ENCODE measurements at regions not wholly inside any gene's neighbourhood (a gene's known extent, or its start where the extent isn't known, plus 50 kb on each side); places are given as distances from the start of the nearest gene placed in this dataset.

DNA sequence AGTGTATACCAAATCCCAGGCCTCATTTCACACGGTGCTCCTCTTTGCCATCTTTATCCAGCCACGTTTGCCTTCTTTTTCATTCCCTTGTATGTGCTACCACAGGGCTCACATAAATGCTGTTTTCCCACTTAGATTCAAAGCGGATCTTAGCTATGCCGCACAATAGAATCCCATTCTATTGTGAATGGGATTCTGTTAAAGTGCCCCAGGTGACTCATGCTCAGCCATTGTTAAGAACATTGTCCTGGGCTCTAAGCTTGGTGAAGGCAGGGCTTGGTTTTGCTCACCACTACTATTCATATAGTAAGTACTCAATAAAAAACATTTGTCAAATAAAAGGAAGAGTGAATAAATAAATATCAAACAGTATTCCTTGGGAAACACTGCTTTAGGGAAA is 72.3 kb upstream of the PHYHIPL start:
- Histone ChIP-seq H3K9me3 (ENCODE audit: control insufficient read depth, insufficient read depth, low read length) (no peaks in the 10 kb centered on the region), H3K36me3 (ENCODE audit: control insufficient read depth, insufficient read depth, low read length) (no peaks in the 10 kb centered on the region), H3K27me3 (ENCODE audit: control insufficient read depth, insufficient read depth, low read length) (no peaks in the 10 kb centered on the region), H3K4me1 (ENCODE audit: control insufficient read depth, insufficient read depth, low read length) (no peaks in the 10 kb centered on the region), H3K9ac (ENCODE audit: low read depth, low read length) (no peak overlapping the region), H3K4me3 (ENCODE audit: low read depth, low read length) (no peak overlapping the region)

DNA sequence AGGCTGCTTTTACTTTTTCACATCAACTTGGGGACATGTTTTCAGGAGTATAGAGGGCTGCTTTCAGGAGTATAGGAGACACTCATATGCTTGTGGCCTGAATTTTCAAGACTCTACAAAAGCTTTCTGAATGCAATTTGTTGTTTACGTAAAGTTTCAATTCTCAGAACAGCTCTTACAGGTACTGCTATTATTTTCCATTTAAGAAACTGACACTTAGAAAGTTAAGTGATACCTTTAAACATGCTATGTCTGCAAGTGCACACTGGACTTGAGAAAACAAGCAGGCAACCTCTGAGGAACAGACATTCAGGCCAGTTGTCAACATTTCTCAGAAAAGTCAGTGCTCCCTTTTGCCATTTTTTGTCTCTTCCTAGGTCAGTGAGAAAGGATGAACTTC is 70.0 kb upstream of the PHYHIPL start:
- Histone ChIP-seq H3K9me3 (ENCODE audit: control insufficient read depth, insufficient read depth, low read length) (no peaks in the 10 kb centered on the region), H3K36me3 (ENCODE audit: control insufficient read depth, insufficient read depth, low read length) (no peaks in the 10 kb centered on the region), H3K27me3 (ENCODE audit: control insufficient read depth, insufficient read depth, low read length) (no peaks in the 10 kb centered on the region), H3K9ac (ENCODE audit: low read depth, low read length) (no peak overlapping the region), H3K4me1 (ENCODE audit: control insufficient read depth, insufficient read depth, low read length) (no peaks in the 10 kb centered on the region), H3K4me3 (ENCODE audit: low read depth, low read length) (no peak overlapping the region)

- H3K36me3 ChIP-seq (ENCODE audit: control insufficient read depth, insufficient read depth, low read length): no peaks in the 10 kb centered on the region
- H3K9me3 ChIP-seq (ENCODE audit: control insufficient read depth, insufficient read depth, low read length): no peaks in the 10 kb centered on the region
Measured at GRCh38 chr10:59107147-59107546, 69.3 kb upstream of the PHYHIPL start.

GRCh38 chr10:59108296-59108870 is 68.1 kb upstream of the PHYHIPL start:
- Histone ChIP-seq H3K4me1 (ENCODE audit: control insufficient read depth, insufficient read depth, low read length) (no peaks in the 10 kb centered on the region), H3K36me3 (ENCODE audit: control insufficient read depth, insufficient read depth, low read length) (no peaks in the 10 kb centered on the region), H3K4me3 (ENCODE audit: low read depth, low read length) (no peak overlapping the region), H3K9me3 (ENCODE audit: control insufficient read depth, insufficient read depth, low read length) (no peaks in the 10 kb centered on the region), H3K9ac (ENCODE audit: low read depth, low read length) (no peak overlapping the region), H3K27me3 (ENCODE audit: control insufficient read depth, insufficient read depth, low read length) (no peaks in the 10 kb centered on the region)

More at GRCh38 chr10:59107147-59107546, 69.3 kb upstream of the PHYHIPL start:
- H3K4me1 ChIP-seq (ENCODE audit: control insufficient read depth, insufficient read depth, low read length): no peaks in the 10 kb centered on the region
- H3K4me3 ChIP-seq (ENCODE audit: low read depth, low read length): no peak overlapping the region
- H3K27me3 ChIP-seq (ENCODE audit: control insufficient read depth, insufficient read depth, low read length): no peaks in the 10 kb centered on the region
- H3K9ac ChIP-seq (ENCODE audit: low read depth, low read length): no peak overlapping the region

DNA sequence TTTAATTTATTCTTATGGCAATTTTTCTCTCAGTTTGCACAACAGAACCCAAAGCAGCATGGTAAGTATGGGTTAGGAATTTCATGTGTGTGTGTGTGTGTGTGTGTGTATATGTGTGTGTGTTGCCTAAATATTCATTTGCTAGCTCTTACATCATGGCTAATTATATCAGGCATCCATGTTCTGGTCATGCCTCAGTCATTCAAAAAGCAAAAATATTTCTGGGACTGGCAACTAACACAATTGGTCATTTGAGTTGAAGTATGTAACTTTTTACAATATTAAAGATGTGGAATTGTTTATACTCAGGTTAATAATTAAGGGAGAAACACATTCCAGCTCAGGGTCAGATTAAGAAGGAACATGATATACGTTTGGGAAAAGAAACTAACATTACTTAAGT is 67.6 kb upstream of the PHYHIPL start:
- Histone ChIP-seq H3K27me3 (ENCODE audit: control insufficient read depth, insufficient read depth, low read length) (no peaks in the 10 kb centered on the region), H3K4me3 (ENCODE audit: low read depth, low read length) (no peak overlapping the region), H3K9ac (ENCODE audit: low read depth, low read length) (no peak overlapping the region), H3K4me1 (ENCODE audit: control insufficient read depth, insufficient read depth, low read length) (no peaks in the 10 kb centered on the region), H3K9me3 (ENCODE audit: control insufficient read depth, insufficient read depth, low read length) (no peaks in the 10 kb centered on the region), H3K36me3 (ENCODE audit: control insufficient read depth, insufficient read depth, low read length) (no peaks in the 10 kb centered on the region)

DNA sequence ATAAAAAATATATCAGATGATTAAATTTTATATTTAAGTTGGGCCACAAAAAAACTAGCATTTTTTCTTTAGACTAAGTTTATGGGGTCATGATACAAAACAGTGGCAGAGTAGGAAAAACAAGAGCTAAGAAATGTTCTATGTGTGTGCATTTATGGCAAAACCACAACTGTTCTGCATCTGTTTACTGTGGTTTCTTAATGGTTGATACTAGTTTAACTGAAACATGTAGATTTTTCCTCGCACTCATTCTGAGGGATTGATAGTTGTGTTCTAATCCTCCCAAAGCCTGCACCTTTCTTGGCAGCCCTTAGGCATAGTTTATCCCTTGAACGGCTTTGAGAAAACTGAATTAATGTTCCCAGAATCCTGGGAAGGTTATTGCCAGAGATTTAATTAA is 66.6 kb upstream of the PHYHIPL start:
- Histone ChIP-seq H3K9ac (ENCODE audit: low read depth, low read length) (no peak overlapping the region), H3K9me3 (ENCODE audit: control insufficient read depth, insufficient read depth, low read length) (no peaks in the 10 kb centered on the region), H3K4me3 (ENCODE audit: low read depth, low read length) (no peak overlapping the region), H3K27me3 (ENCODE audit: control insufficient read depth, insufficient read depth, low read length) (no peaks in the 10 kb centered on the region), H3K4me1 (ENCODE audit: control insufficient read depth, insufficient read depth, low read length) (no peaks in the 10 kb centered on the region), H3K36me3 (ENCODE audit: control insufficient read depth, insufficient read depth, low read length) (no peaks in the 10 kb centered on the region)

DNA sequence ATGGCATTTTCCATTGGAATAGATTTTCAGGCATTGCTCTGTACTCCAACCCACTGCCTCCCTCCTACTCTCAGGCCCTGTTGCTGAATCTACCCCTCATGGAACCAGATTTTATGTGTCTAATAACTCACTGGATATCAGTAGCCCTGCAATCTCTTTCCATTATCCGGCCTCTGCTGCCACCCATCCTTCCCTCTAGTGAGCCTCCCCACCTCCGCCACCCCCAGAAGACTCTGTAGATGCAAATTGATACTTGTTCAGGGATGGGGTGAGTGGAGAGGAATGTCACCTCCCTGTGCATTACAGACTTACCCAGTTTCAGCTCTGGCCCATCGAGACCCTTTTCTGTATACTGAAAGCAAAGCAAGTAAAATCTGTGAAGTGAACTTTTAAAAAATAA is 52.3 kb upstream of the PHYHIPL start:
- H3K4me1 ChIP-seq (ENCODE audit: control insufficient read depth, insufficient read depth, low read length): no peaks in the 10 kb centered on the region
- no peaks in the 10 kb centered on the region for H3K9me3 ChIP-seq (ENCODE audit: control insufficient read depth, insufficient read depth, low read length)
- no peaks in the 10 kb centered on the region for H3K36me3 ChIP-seq (ENCODE audit: control insufficient read depth, insufficient read depth, low read length)
- no peaks in the 10 kb centered on the region for H3K27me3 ChIP-seq (ENCODE audit: control insufficient read depth, insufficient read depth, low read length)
- no peak overlapping the region for H3K9ac ChIP-seq (ENCODE audit: low read depth, low read length)
- no peak overlapping the region for H3K4me3 ChIP-seq (ENCODE audit: low read depth, low read length)

DNA sequence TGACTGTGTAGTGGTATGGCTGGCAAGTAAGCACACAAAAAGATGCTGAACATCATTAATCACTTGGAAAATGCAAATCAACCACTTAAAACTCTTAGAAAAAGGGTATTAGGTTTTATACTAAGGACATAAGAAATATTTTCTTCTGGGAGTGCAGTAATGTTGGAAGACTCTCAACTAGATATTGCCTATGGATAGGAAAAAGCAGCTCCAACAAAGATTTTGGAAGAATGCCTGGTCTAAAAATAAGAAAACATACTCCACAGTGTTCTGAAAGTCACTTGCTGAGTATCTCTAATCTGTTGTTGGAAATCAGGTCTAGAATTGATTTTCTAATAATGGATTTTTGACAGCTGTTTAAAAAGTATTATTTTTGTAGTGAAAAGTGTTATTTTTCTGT is 50.8 kb upstream of the PHYHIPL start:
- Histone ChIP-seq H3K4me1 (ENCODE audit: control insufficient read depth, insufficient read depth, low read length) (no peaks in the 10 kb centered on the region), H3K9ac (ENCODE audit: low read depth, low read length) (no peak overlapping the region), H3K27me3 (ENCODE audit: control insufficient read depth, insufficient read depth, low read length) (no peaks in the 10 kb centered on the region), H3K9me3 (ENCODE audit: control insufficient read depth, insufficient read depth, low read length) (no peaks in the 10 kb centered on the region), H3K4me3 (ENCODE audit: low read depth, low read length) (no peak overlapping the region), H3K36me3 (ENCODE audit: control insufficient read depth, insufficient read depth, low read length) (no peaks in the 10 kb centered on the region)

DNA sequence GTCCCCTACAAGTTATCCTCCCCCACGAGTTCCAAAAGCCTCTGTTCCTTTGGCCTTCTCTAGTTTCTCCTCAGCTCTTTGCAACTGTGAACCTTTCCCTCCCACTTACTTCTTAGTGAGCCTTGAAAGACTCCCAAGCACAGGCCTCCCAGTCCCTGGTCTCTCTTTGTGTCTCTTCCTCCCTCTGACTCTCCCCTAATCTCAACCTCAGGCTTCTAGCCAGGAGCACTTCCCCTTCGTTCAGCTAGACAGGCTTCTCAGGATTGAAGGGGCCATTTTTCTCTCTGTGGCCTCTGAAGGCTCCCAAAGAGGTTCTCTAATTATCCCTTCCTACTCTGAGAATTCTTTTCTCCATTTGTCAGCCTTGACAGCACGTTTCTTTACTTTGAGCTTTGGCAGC is 50.2 kb upstream of the PHYHIPL start:
- no peaks in the 10 kb centered on the region for H3K9me3 ChIP-seq (ENCODE audit: control insufficient read depth, insufficient read depth, low read length)
- no peak overlapping the region for H3K4me3 ChIP-seq (ENCODE audit: low read depth, low read length)
- no peaks in the 10 kb centered on the region for H3K4me1 ChIP-seq (ENCODE audit: control insufficient read depth, insufficient read depth, low read length)
- H3K27me3 ChIP-seq (ENCODE audit: control insufficient read depth, insufficient read depth, low read length): no peaks in the 10 kb centered on the region
- no peaks in the 10 kb centered on the region for H3K36me3 ChIP-seq (ENCODE audit: control insufficient read depth, insufficient read depth, low read length)
- H3K9ac ChIP-seq (ENCODE audit: low read depth, low read length): no peak overlapping the region
